Lower leg skin (tissue), 3 donors: ENCODE measurements at regions not wholly inside any gene's neighbourhood (a gene's known extent, or its start where the extent isn't known, plus 50 kb on each side); places are given as distances from the start of the nearest gene placed in this dataset.

Experiments used
- POLR2A ChIP-seq, 2 donors: fragments of 450-650 bp; IDR thresholded peaks; one replicate each; pipeline ENCODE4 v1.6.1; 2016 to 2017; ENCODE audit warnings: antibody characterized with exemption in 2 of 2, mild to moderate bottlenecking in 1 of 2, moderate library complexity in 1 of 2
- TF ChIP-seq, protein P1 (sequence below), 3 donors: fragments of 450-650 bp; IDR thresholded peaks; one replicate each; pipeline ENCODE4 v1.5.1; 2016; ENCODE audit warnings: antibody characterized with exemption in 3 of 3, mild to moderate bottlenecking in 3 of 3, moderate library complexity in 2 of 3

GRCh38 chr9:38214432-38214831, 145.4 kb upstream of the SHB start:
- TF ChIP-seq, protein P1, sequence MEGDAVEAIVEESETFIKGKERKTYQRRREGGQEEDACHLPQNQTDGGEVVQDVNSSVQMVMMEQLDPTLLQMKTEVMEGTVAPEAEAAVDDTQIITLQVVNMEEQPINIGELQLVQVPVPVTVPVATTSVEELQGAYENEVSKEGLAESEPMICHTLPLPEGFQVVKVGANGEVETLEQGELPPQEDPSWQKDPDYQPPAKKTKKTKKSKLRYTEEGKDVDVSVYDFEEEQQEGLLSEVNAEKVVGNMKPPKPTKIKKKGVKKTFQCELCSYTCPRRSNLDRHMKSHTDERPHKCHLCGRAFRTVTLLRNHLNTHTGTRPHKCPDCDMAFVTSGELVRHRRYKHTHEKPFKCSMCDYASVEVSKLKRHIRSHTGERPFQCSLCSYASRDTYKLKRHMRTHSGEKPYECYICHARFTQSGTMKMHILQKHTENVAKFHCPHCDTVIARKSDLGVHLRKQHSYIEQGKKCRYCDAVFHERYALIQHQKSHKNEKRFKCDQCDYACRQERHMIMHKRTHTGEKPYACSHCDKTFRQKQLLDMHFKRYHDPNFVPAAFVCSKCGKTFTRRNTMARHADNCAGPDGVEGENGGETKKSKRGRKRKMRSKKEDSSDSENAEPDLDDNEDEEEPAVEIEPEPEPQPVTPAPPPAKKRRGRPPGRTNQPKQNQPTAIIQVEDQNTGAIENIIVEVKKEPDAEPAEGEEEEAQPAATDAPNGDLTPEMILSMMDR (IDR thresholded peaks at IDR 0.05): no peak
- no peak for TF ChIP-seq POLR2A (IDR thresholded peaks at IDR 0.05)
